H1 (cell line): ENCODE measurements at regions not wholly inside any gene's neighbourhood (a gene's known extent, or its start where the extent isn't known, plus 50 kb on each side); places are given as distances from the start of the nearest gene placed in this dataset.

Source experiments
- CBX5 ChIP-seq: fragments of 300-800, 300-1000 bp; sonication (generic); IDR thresholded peaks from 2 replicates; pipeline ENCODE4 v1.7.1; 2016; ENCODE audit warnings: antibody characterized with exemption, low read length, low read depth
- CHD2 ChIP-seq: IDR thresholded peaks from 2 replicates; pipeline ENCODE4 v1.6.1; 2012; ENCODE audit warnings: low read length, improper control_type of control experiment
- MAFK ChIP-seq: IDR thresholded peaks from 2 replicates; pipeline ENCODE4 v1.6.1; 2012; ENCODE audit warnings: low read depth, mild to moderate bottlenecking, improper control_type of control experiment, low read length
- NRF1 ChIP-seq: IDR thresholded peaks from 2 replicates; pipeline ENCODE4 v1.6.1; 2011; ENCODE audit warnings: mild to moderate bottlenecking, low read depth, low read length, improper control_type of control experiment
- SAP30 ChIP-seq: fragments of 300-600 bp; sonication (generic); IDR thresholded peaks from 2 replicates; pipeline ENCODE4 v1.7.1; 2012; ENCODE audit warnings: low read length, moderate library complexity, mild to moderate bottlenecking, inconsistent platforms; ENCODE audit not compliant: insufficient read depth, insufficient replicate concordance
- SP4 ChIP-seq: IDR thresholded peaks from 2 replicates; pipeline ENCODE4 v1.6.1; 2012; ENCODE audit warnings: low read length, inconsistent platforms
- SRF ChIP-seq: IDR thresholded peaks from 2 replicates; pipeline ENCODE4 v1.6.1; 2011; ENCODE audit warnings: mild to moderate bottlenecking, low read depth, low read length, moderate library complexity
- TEAD4 ChIP-seq: IDR thresholded peaks from 2 replicates; pipeline ENCODE4 v1.6.1; 2012; ENCODE audit warnings: low read depth, low read length, inconsistent platforms, mixed read lengths
- USF2 ChIP-seq: IDR thresholded peaks from 2 replicates; pipeline ENCODE4 v1.6.1; 2011; ENCODE audit warnings: low read length, improper control_type of control experiment
- TF ChIP-seq, protein P1 (sequence below): fragments of 300-600 bp; sonication (generic); IDR thresholded peaks from 2 replicates; pipeline ENCODE4 v1.7.1; 2012; ENCODE audit warnings: low read length, moderate library complexity, mild to moderate bottlenecking, inconsistent platforms; ENCODE audit not compliant: insufficient replicate concordance
- TF ChIP-seq, protein P2 (sequence below): IDR thresholded peaks from 2 replicates; pipeline ENCODE4 v1.6.1; 2012; ENCODE audit warnings: inconsistent platforms

GRCh38 chr10:61021926-61022325, 77.9 kb upstream of the RHOBTB1 start (continued):
- TF ChIP-seq, protein P1, sequence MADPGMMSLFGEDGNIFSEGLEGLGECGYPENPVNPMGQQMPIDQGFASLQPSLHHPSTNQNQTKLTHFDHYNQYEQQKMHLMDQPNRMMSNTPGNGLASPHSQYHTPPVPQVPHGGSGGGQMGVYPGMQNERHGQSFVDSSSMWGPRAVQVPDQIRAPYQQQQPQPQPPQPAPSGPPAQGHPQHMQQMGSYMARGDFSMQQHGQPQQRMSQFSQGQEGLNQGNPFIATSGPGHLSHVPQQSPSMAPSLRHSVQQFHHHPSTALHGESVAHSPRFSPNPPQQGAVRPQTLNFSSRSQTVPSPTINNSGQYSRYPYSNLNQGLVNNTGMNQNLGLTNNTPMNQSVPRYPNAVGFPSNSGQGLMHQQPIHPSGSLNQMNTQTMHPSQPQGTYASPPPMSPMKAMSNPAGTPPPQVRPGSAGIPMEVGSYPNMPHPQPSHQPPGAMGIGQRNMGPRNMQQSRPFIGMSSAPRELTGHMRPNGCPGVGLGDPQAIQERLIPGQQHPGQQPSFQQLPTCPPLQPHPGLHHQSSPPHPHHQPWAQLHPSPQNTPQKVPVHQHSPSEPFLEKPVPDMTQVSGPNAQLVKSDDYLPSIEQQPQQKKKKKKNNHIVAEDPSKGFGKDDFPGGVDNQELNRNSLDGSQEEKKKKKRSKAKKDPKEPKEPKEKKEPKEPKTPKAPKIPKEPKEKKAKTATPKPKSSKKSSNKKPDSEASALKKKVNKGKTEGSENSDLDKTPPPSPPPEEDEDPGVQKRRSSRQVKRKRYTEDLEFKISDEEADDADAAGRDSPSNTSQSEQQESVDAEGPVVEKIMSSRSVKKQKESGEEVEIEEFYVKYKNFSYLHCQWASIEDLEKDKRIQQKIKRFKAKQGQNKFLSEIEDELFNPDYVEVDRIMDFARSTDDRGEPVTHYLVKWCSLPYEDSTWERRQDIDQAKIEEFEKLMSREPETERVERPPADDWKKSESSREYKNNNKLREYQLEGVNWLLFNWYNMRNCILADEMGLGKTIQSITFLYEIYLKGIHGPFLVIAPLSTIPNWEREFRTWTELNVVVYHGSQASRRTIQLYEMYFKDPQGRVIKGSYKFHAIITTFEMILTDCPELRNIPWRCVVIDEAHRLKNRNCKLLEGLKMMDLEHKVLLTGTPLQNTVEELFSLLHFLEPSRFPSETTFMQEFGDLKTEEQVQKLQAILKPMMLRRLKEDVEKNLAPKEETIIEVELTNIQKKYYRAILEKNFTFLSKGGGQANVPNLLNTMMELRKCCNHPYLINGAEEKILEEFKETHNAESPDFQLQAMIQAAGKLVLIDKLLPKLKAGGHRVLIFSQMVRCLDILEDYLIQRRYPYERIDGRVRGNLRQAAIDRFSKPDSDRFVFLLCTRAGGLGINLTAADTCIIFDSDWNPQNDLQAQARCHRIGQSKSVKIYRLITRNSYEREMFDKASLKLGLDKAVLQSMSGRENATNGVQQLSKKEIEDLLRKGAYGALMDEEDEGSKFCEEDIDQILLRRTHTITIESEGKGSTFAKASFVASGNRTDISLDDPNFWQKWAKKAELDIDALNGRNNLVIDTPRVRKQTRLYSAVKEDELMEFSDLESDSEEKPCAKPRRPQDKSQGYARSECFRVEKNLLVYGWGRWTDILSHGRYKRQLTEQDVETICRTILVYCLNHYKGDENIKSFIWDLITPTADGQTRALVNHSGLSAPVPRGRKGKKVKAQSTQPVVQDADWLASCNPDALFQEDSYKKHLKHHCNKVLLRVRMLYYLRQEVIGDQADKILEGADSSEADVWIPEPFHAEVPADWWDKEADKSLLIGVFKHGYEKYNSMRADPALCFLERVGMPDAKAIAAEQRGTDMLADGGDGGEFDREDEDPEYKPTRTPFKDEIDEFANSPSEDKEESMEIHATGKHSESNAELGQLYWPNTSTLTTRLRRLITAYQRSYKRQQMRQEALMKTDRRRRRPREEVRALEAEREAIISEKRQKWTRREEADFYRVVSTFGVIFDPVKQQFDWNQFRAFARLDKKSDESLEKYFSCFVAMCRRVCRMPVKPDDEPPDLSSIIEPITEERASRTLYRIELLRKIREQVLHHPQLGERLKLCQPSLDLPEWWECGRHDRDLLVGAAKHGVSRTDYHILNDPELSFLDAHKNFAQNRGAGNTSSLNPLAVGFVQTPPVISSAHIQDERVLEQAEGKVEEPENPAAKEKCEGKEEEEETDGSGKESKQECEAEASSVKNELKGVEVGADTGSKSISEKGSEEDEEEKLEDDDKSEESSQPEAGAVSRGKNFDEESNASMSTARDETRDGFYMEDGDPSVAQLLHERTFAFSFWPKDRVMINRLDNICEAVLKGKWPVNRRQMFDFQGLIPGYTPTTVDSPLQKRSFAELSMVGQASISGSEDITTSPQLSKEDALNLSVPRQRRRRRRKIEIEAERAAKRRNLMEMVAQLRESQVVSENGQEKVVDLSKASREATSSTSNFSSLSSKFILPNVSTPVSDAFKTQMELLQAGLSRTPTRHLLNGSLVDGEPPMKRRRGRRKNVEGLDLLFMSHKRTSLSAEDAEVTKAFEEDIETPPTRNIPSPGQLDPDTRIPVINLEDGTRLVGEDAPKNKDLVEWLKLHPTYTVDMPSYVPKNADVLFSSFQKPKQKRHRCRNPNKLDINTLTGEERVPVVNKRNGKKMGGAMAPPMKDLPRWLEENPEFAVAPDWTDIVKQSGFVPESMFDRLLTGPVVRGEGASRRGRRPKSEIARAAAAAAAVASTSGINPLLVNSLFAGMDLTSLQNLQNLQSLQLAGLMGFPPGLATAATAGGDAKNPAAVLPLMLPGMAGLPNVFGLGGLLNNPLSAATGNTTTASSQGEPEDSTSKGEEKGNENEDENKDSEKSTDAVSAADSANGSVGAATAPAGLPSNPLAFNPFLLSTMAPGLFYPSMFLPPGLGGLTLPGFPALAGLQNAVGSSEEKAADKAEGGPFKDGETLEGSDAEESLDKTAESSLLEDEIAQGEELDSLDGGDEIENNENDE: no peak
- TF ChIP-seq SP4 (no peak), USF2 (no peak), SAP30 (no peak), CHD2 (no peak), SRF (no peak), TEAD4 (no peak), MAFK (no peak), CBX5 (no peak), NRF1 (no peak)
- TF ChIP-seq, protein P2, sequence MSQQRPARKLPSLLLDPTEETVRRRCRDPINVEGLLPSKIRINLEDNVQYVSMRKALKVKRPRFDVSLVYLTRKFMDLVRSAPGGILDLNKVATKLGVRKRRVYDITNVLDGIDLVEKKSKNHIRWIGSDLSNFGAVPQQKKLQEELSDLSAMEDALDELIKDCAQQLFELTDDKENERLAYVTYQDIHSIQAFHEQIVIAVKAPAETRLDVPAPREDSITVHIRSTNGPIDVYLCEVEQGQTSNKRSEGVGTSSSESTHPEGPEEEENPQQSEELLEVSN: no peak
